ENCODE measurements at regions not wholly inside any gene's neighbourhood (a gene's known extent, or its start where the extent isn't known, plus 50 kb on each side); places are given as distances from the start of the nearest gene placed in this dataset.

GRCh38 chr1:218226005-218226404 is 59.1 kb upstream of the RRP15 start:
- no peak for TF ChIP-seq CTCF (conservative IDR thresholded peaks at IDR 0.05; ENCODE audit: low read length)
- TF ChIP-seq EZH2phosphoT487 (IDR thresholded peaks at IDR 0.05; ENCODE audit: borderline replicate concordance), result no peak

Data from Loucy (cell line).